MV-4-11 (cell line): ENCODE measurements at regions not wholly inside any gene's neighbourhood (a gene's known extent, or its start where the extent isn't known, plus 50 kb on each side); places are given as distances from the start of the nearest gene placed in this dataset.

Source experiments
- DNase-seq: peaks from one replicate; lab custom pipeline; 2025; lab: John Stamatoyannopoulos, UW

- DNase-seq, result no peak
Observed at GRCh38 chr7:115709664-115710063, 320.9 kb downstream of the TFEC start.

GRCh38 chr7:115708013-115708341 lies 322.6 kb downstream of the TFEC start:
- no peak for DNase-seq

- DNase-seq, result no peak
Observed at GRCh38 chr7:115707258-115708012, 323.1 kb downstream of the TFEC start.

GRCh38 chr7:115704884-115705283 lies 325.7 kb downstream of the TFEC start:
- DNase-seq, result no peak

- DNase-seq, result no peak
Observed at GRCh38 chr7:115701141-115701540, 329.4 kb downstream of the TFEC start.

- no peak for DNase-seq
Observed at GRCh38 chr7:115694424-115694823, 336.1 kb downstream of the TFEC start.

- DNase-seq, result peak; percentile 14
Observed at GRCh38 chr7:115693779-115694178, 336.8 kb downstream of the TFEC start.

GRCh38 chr7:115689941-115690340 lies 340.6 kb downstream of the TFEC start:
- DNase-seq, result no peak

- DNase-seq, result no peak
Observed at GRCh38 chr7:115683093-115683492, 347.5 kb downstream of the TFEC start.

- DNase-seq, result no peak
Observed at GRCh38 chr7:115682507-115682906, 348.1 kb downstream of the TFEC start.

GRCh38 chr7:115680921-115681320 lies 349.6 kb downstream of the TFEC start:
- DNase-seq, result no peak

GRCh38 chr7:115679976-115680375 lies 350.6 kb downstream of the TFEC start:
- peak; percentile 7 for DNase-seq

- DNase-seq, result no peak
Observed at GRCh38 chr7:115679423-115679822, 351.1 kb downstream of the TFEC start.

- no peak for DNase-seq
Observed at GRCh38 chr7:115678086-115678982, 352.2 kb downstream of the TFEC start.

- no peak for DNase-seq
Observed at GRCh38 chr7:115676707-115677106, 353.9 kb downstream of the TFEC start.

- DNase-seq, result no peak
Observed at GRCh38 chr7:115676080-115676479, 354.5 kb downstream of the TFEC start.

- DNase-seq, result no peak
Observed at GRCh38 chr7:115674467-115675024, 356.0 kb downstream of the TFEC start.

- DNase-seq, result no peak
Observed at GRCh38 chr7:115672024-115672423, 358.5 kb downstream of the TFEC start.

- no peak for DNase-seq
Observed at GRCh38 chr7:115662676-115663075, 367.9 kb downstream of the TFEC start.

GRCh38 chr7:115662120-115662519 lies 368.4 kb downstream of the TFEC start:
- no peak for DNase-seq

- no peak for DNase-seq
Observed at GRCh38 chr7:115658223-115658622, 372.3 kb downstream of the TFEC start.

- no peak for DNase-seq
Observed at GRCh38 chr7:115654384-115655214, 376.0 kb downstream of the TFEC start.
